ENCODE measurements at regions not wholly inside any gene's neighbourhood (a gene's known extent, or its start where the extent isn't known, plus 50 kb on each side); places are given as distances from the start of the nearest gene placed in this dataset.
"Not testable (repeated sequence)": the region's sequence is repeated elsewhere in the genome, so short reads cannot be mapped to it uniquely, and the experiment has no call there.

- TF ChIP-seq CTCF (IDR thresholded peaks at IDR 0.05; ENCODE audit: insufficient read depth, low read length); REST (IDR thresholded peaks at IDR 0.05; ENCODE audit: insufficient replicate concordance, low read depth): not testable (repeated sequence)
Observed at GRCh38 chr10:3560628-3561027, 224.4 kb downstream of the KLF6 start.
